ENCODE measurements at regions not wholly inside any gene's neighbourhood (a gene's known extent, or its start where the extent isn't known, plus 50 kb on each side); places are given as distances from the start of the nearest gene placed in this dataset.

- Histone ChIP-seq H3K9me3 (no peaks in the 10 kb centered on the region), H3K27ac (no peak overlapping the region), H3K4me3 (no peak overlapping the region), H3K4me1 (peaks cover 0 to 8% (median 0%) of the 10 kb centered on the region in 3 donors), H3K36me3 (no peaks in the 10 kb centered on the region), H3K27me3 (no peaks in the 10 kb centered on the region)
- no peak for ATAC-seq
- 91 to 100% methylated on average over 2 of the region's 2 CpGs for WGBS, 2 donors (ENCODE audit: low coverage in 1 of 2)
- TF ChIP-seq POLR2A (IDR thresholded peaks at IDR 0.05) (no peak), POLR2AphosphoS5 (IDR thresholded peaks at IDR 0.05) (no peak), EP300 (IDR thresholded peaks at IDR 0.05) (no peak), CTCF (IDR thresholded peaks at IDR 0.05) (no peak)
Observed at GRCh38 chr3:165440380-165440779, 244.2 kb upstream of the SLITRK3 start.

- WGBS, 2 donors (ENCODE audit: low coverage in 1 of 2), result 53% methylated on average over 2 of the region's 2 CpGs
- Histone ChIP-seq H3K4me1 (peaks cover 0 to 13% (median 0%) of the 10 kb centered on the region in 3 donors), H3K4me3 (no peak overlapping the region), H3K9me3 (no peaks in the 10 kb centered on the region), H3K27me3 (no peaks in the 10 kb centered on the region), H3K27ac (no peak overlapping the region), H3K36me3 (no peaks in the 10 kb centered on the region)
- TF ChIP-seq POLR2AphosphoS5 (IDR thresholded peaks at IDR 0.05) (no peak), POLR2A (IDR thresholded peaks at IDR 0.05) (no peak), EP300 (IDR thresholded peaks at IDR 0.05) (no peak), CTCF (IDR thresholded peaks at IDR 0.05) (no peak)
- no peak for ATAC-seq
Observed at GRCh38 chr3:165439765-165440164, 243.6 kb upstream of the SLITRK3 start.

GRCh38 chr3:165434516-165434915 is 238.3 kb upstream of the SLITRK3 start:
- peaks cover 0 to 20% (median 0%) of the 10 kb centered on the region in 3 donors for H3K9me3 ChIP-seq
- TF ChIP-seq EP300 (IDR thresholded peaks at IDR 0.05) (no peak), CTCF (IDR thresholded peaks at IDR 0.05) (no peak), POLR2AphosphoS5 (IDR thresholded peaks at IDR 0.05) (no peak), POLR2A (IDR thresholded peaks at IDR 0.05) (no peak)
- no peak for ATAC-seq
- no peaks in the 10 kb centered on the region for H3K36me3 ChIP-seq
- no peak overlapping the region for H3K27ac ChIP-seq
- no peak overlapping the region for H3K4me3 ChIP-seq
- H3K4me1 ChIP-seq, result peaks cover 0 to 13% (median 0%) of the 10 kb centered on the region in 3 donors
- no peaks in the 10 kb centered on the region for H3K27me3 ChIP-seq
- 85 to 87% methylated on average over 2 to 3 of the region's 3 CpGs for WGBS, 2 donors (ENCODE audit: low coverage in 1 of 2)

GRCh38 chr3:165406425-165406824 is 210.2 kb upstream of the SLITRK3 start:
- Histone ChIP-seq H3K4me1 (peaks cover 0 to 4% (median 0%) of the 10 kb centered on the region in 3 donors), H3K9me3 (no peaks in the 10 kb centered on the region), H3K36me3 (no peaks in the 10 kb centered on the region), H3K27me3 (no peaks in the 10 kb centered on the region), H3K27ac (no peak overlapping the region), H3K4me3 (no peak overlapping the region)
- TF ChIP-seq POLR2AphosphoS5 (IDR thresholded peaks at IDR 0.05) (no peak), EP300 (IDR thresholded peaks at IDR 0.05) (no peak), POLR2A (IDR thresholded peaks at IDR 0.05) (no peak), CTCF (IDR thresholded peaks at IDR 0.05) (no peak)
- ATAC-seq, result no peak
- 94 to 96% methylated on average over 2 of the region's 2 CpGs for WGBS, 2 donors (ENCODE audit: low coverage in 1 of 2)

GRCh38 chr3:165404357-165405027 is 208.3 kb upstream of the SLITRK3 start:
- Histone ChIP-seq H3K36me3 (no peaks in the 10 kb centered on the region), H3K9me3 (no peaks in the 10 kb centered on the region), H3K27ac (no peak overlapping the region), H3K4me1 (peaks cover 0 to 4% (median 0%) of the 10 kb centered on the region in 3 donors), H3K4me3 (no peak overlapping the region), H3K27me3 (no peaks in the 10 kb centered on the region)
- TF ChIP-seq EP300 (IDR thresholded peaks at IDR 0.05), result no peak
- no peak for TF ChIP-seq CTCF (IDR thresholded peaks at IDR 0.05)
- no peak for TF ChIP-seq POLR2AphosphoS5 (IDR thresholded peaks at IDR 0.05)
- TF ChIP-seq POLR2A (IDR thresholded peaks at IDR 0.05), result no peak
- WGBS, 2 donors (ENCODE audit: low coverage in 1 of 2), result 64 to 83% methylated on average over 1 to 4 of the region's 4 CpGs
- ATAC-seq, result no peak

Data from gastroesophageal sphincter (tissue), 4 donors.